NCI-H1048 (cell line): ENCODE measurements at regions not wholly inside any gene's neighbourhood (a gene's known extent, or its start where the extent isn't known, plus 50 kb on each side); places are given as distances from the start of the nearest gene placed in this dataset.
"Not testable (repeated sequence)": the region's sequence is repeated elsewhere in the genome, so short reads cannot be mapped to it uniquely, and the experiment has no call there.

Experiments used
- DNase-seq: peaks from one replicate; lab custom pipeline; 2025; lab: John Stamatoyannopoulos, UW

DNA sequence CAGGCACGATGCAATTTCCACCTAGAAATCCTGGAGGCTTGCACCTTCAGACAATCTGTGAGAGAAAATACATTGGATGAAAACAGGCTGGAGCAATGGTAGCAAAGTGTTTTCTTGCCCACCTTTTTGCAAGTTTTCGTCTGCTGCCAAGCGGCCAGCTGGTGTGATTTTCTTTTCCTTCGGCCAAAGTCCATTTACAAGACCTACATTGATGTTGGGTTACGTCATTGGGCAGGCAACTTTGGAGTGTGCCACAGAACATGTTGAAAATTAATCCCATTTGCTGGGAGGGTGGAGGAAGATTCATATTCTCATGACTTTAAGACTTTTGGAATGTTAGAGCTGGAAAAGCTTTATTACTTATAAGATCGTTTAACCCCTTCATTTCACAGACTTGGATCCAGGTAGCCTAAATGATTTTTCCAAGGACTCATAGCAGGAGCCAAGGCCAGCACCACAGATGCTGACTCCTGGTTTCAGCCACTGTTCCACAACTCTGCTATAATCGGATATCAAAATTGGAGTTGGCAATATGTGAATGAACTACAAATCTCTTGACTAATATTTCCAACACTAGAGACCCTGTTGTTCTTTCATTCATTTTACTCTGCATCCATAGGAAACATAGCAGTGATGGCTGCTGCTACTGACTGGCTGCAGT, 352.1 kb downstream of the RND3 start:
- no peak for DNase-seq

DNA sequence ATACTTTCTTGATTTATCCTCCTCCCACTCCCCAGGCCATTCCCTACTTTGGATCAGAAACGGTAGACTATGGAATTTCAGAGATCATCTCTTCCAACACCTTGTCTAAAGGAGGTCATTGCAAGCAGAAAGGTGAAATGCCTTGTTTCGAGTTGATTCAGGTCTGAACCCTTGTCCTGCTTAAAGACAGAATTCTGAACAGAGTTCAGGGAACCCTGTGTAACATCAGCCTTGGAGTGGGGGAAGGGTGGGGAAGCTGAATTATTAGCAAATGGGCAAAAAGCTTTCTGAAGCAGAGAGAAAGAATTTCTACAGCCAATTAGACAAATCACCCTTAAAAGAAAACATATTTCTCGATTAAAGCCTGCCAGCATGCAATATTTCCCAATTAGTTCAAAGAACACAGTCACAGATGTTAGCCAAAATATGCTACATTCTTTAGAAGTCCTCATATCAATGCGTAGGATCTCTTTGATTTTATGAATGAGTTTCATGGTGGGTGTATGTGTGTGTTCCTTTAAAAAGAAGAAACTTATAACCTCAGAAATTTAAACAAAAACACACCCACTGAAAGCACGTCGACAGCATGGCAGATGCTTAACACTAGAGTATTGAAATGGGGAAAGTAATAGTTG, 353.1 kb downstream of the RND3 start:
- no peak for DNase-seq

DNA sequence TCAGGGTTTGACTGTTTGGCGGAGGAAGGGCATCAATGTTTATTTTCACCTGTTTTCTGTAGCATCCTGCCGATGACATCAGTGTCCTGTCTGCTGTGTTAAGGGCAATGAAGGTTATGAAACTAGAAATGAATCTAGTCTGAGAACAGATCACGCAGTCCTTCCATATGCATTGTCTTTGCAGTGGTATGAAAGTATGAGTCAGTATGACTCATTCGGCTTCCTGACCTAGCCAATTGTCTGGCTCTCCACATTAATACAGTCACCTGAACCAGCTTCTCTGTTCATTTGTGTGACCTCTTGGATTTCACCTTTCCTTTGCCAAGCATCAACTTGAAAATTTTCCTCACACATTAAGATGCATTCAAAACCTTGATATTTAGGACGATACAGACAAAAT, 353.8 kb downstream of the RND3 start:
- no peak for DNase-seq

DNA sequence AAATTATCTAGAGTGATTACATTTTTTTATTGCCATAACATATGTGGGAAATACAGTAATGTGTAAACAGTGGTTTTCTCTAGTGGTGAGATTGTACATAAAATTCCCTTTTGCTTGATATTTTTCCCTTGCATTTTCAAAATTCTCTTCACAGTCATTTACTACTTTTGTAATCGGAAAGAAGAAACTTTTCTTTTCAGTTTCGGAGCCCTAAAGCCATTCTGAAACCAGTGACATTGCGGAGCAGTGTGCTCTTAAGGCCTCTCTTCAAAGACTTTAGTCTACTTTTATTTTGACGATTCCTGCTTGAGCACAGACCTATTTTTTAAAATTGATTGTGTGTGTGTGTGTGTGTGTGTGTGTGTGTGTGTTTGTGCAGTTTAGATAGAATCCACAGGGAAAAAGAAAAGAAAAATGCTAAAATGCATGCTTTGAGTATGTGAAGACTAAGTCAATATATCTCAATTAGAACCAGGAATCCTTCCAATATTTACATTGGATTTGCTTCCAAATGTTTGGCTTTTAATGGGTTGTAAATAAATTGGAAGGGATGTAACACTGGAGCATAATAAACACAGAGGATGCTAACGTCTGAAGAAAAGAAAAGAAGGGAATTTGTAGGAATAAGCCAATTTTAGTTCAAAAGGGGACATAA, 357.4 kb downstream of the RND3 start:
- DNase-seq = no peak

DNA sequence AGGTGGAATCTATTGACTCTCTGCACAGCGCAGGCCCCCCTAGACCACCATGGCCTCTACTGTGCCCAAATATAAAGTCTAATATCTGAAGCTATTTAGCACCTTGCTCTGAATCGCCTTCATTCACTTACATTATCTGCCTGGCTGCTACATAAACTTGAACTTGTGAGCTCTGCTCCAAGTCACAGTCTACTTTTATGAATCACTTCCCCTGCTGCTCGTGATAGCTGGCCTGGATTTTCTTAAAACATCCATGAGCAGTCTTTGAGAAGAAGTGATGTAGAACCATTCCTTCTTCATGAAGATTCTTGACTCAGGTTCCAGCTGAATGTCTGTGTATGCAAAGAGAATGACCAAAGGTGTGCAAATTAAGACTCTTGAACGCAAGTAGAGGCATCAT, 359.5 kb downstream of the RND3 start:
- DNase-seq = no peak

DNA sequence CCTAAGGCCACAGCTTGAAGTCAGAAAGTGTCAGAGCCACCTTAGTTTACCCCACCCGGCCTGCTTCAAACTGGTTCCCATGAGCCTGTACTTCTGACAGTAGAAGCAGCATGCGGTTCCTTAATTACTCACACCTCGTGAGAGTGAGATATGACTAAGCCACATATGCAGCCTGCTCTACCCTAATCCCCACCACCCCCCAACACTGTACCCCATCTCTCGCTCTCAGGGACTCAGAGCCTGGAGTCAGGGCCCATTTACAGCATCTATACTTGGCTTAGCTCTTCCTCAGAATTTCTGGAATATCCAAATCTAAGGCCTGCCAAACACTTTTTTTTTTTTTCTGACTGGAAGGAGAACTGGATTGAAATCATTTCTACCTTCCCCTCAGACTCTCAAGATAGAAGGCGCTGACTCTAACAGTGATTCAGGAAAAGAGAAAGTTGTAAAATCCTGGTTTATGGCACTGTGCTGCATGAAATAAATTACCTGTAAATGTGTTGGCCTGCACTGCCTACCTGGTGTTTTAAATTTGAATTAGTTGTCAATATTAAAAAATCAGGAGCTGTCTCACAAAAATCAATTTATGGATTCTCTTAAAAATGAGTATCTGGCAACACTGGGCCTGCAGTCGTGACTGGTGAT, 360.0 kb downstream of the RND3 start:
- no peak for DNase-seq

DNA sequence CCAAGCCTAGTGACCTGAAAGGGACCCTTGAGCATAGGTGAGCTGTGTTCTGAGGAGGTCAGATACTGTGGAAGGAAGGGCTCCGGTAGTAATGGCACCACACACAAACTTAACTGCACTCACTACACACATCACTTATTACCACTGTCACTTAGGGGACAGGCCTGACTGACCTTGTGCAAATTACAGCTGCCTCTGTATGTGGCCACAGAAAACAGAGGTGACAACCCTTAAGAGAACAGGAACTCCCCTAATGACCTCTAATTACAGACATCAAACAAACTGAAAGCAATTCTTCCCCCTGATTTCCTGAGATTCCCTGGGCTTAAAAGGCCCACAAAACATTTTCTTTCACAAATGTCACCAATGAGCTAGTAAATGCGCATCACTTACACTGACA, 360.6 kb downstream of the RND3 start:
- DNase-seq = no peak

DNA sequence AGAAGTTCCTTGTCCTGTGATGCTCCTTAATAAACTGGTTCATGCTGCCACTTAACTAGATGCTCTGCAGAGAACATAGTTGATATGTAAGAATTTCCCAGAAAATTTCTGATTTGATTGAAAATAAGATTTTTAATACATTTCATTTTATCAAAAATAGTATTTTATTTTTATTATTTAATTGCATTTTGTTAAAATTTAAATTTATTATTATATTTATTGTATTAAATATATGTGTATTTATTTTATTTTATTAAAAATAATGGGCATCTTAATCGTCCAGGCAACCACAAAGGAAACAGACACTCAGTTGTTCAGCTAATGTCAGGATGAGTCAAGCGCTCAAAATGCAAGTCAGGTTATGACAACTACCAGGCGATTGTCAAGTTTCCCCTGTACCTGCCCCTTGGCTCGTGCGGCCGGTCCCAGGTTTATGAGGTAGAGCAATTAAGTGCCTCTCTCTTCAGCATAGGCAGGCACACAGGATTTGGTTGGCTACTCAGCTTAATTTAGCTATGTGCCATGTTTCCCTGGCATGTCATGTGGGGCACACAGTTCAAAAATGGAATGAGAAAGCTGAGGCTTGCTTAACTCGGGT, 361.2 kb downstream of the RND3 start:
- DNase-seq = no peak

DNA sequence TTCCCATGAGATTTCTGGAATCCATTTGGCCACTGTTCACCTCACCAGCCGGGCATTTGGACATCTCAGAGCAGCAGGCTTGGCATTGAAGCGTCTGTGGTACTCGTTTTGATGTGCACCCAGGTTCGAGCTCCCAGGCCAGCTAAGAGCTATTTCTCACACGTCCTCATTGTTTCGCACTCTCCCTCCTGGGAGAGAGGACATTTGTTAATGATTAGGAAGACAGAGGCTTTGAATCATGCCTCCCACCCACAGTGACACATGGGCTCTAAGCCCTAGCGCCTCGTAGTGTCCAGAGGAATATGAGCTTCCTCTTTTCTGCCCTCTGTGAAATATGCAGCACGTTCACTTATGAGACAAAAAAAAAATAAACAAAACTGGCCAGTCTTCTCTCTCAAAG, 361.8 kb downstream of the RND3 start:
- no peak for DNase-seq

DNA sequence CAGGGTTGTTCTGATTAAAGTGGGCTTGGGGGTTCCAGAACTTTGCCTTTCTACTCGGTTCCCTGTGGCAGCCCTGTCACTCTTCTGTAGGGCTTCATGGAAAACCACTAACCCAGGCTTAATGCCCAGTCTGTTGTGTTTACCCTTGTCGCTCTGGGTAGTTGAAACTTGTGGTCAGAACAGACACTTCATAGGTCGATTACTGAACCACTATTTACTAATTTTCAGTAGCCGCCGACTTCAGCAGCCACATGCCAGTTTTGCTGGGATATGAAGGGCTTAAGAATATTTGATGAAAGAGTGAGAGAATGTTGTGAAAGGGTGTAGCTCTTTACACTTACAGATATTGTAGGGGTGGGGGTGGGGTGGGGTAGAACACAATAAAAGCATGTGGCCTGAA, 362.3 kb downstream of the RND3 start:
- DNase-seq = no peak

DNA sequence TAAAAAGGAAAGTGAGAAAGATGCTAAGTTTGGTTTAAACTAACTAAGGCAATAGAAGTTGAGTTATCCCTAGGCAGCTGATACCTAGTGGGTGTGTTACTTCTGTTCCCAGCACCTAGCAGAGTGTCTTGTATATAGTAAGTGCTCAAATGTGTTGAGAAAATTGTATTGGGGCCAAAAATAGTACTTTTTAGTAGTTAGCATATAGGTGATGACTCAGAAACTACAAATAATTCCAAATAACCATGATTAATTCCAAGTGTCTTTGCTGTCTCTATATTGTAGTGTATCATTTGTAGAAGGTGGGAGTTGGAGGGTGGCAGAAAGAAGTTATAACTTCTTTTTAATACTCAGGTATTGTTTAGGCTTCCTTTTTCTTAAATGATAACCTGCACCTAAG, 362.7 kb downstream of the RND3 start:
- DNase-seq = no peak

DNA sequence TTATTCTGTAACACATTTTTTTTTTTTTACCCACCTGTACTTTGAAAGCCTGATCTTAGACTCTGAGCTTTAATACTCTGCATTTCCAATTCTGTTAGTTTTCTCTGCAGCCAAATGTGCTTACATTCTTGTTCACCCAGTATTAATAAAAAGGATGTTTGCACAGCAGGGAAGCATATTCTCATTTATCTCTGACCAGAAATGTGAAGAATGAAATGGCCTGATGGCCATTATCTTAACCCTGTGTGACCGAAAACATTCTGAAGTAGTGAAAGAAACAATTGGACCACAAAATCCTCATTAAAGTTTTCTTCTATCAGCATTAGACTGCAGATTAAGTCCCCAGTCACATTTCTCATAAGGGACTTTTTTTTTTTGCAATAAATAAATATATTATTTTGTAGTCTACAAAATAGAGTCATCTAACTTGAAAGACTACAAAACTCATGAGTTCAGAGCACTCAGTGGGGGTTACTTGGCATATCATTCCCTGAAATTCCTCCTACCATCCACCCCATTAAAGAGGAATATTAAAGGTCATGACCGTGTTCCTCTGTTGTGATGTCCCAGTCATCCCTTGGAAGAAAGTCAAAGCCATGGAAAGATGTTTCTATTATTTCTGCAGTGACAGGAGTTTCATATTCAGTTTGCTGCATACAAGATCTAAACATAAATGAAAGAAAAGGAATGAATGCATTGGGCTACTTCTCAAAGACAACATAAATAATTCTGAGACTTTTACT, 364.4 kb downstream of the RND3 start:
- DNase-seq = no peak

DNA sequence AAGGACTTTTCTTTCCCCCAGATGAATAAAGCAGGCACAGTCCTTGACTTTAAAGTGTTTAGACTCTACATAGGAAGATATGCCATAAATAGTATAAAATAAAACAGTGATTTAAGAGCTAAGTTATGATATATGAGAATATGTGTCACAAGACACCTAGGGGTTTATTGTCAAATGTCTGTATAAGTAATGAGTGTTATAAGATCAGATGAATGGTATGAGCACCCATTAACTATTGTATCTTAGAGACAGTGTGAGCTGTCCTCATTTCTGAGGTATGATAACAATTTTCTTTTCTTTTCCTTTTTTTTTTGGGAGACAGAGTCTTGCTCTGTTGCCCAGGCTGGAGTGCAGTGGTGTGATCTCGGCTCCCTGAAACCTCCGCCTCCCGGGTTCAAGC, 365.3 kb downstream of the RND3 start:
- no peak for DNase-seq

DNA sequence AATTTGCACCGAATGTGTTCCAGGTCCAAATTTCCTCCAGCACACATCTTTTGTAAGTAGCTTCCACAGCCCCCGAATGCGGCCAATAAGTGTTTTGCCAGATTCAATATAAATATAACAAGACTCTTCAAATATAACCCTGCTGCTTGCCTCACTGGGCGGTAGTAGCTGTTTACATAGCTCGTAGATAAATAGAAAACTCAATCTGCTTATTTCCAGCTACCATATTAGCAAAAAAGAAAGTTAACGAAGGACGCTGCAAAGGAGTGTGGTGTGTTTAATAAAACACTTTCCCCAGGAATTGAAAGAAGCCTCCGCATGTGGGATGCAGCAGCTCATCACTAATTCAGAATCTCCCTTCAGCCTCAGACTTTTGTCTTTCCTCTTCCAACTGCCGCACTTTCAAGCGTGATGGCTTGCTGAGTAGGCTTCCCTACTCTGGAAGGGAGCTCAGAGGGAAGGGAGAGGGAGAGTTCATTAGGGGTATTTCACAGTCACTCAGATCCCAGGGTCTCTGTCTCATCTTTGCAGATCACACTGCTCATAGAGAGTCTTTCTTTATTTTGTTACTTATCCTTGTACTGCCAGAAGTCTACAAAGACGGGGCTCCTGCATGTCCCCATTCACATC, 367.0 kb downstream of the RND3 start:
- no peak for DNase-seq

DNA sequence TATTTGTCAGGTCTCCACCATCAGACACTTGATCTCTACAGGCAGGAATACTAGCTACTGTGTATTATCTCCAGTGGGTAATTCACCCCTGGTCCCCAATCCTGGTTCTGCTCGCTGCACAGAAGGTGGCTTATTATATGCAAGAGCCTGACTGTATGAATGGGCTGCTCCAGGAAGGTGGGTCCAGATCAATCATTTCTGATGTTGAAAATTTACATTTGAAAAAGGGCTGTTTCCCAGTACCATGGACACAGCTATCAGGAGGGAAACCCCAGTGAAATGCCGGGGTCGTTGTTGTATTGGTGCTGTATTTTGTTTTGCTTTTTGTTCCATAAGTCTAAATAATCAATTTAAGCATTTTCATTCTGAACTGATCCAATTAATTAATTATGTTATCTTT, 367.6 kb downstream of the RND3 start:
- no peak for DNase-seq

DNA sequence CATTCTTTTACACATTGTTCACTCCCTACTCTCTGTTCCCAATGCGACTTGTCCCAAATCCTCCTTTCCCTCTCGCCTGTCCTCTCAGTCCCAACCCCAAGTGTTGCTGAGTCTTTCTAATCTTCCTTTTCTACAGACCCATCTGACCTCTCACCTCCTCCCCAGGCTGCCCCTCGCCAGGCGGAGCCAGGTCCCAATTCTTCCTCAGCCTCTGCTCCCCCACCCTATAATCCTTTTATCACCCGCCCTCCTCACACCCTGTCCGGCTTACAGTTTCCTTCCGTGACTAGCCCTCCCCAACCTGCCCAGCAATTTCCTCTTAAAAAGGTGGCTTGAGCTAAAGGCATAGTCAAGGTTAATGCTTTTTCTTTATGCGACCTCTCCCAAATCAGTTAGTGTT, 373.4 kb downstream of the RND3 start:
- not testable (repeated sequence) for DNase-seq

DNA sequence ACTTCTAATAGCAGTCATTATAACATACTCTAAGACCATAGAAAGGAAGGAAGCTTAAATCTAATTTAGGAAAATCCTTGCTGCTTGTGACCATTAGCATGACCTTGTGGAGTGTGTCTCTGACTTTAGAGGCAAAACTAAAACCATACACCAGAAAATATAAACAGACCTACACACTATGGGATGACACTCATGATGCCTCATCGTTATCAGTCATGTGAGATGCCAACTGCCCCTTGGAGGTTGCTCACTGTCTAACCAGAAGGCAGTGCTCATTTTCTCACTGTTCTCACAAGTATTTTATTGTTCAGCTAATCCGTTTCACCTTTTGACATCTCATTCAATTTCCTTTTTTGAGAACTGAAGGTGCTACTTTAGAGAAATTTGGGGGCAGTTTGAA, 376.9 kb downstream of the RND3 start:
- no peak for DNase-seq

DNA sequence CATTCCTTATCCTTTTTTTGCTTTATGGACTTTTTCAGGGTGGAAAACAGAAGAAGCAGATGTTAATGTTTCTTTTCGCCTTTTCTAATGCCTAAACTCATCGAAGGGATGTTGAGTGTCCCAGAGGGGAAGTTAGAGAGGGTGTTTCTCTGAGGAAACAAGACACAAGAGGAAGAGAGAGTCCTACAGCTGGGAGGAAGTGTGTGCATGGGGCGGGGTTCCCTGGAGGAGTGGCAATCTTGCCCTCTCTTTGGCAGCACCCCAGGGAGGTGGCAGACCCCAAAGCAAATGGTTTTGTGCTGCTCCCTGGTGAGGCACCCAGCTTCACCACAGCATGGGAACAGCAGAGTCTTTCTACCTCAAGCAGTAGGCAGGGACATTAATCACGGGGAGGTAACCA, 377.6 kb downstream of the RND3 start:
- no peak for DNase-seq

DNA sequence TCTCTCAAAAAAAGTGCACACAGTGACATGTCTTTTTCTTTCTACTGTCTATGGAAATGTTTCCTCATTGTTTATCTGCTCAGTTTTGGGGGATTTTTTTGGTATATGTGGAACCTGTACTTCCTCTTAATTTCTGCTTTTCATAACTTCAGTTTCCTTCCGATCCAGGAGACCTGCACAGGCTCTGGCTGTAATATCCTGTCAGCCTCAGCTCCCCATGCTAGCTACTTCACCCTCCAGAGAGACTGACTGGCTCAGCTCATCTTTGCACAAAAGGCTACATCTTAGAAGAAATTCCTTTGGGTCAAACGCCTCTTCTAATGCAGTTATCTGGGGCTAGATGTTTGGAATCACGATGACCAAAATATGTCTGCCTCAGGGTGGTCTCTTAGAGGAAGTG, 378.4 kb downstream of the RND3 start:
- DNase-seq = no peak

DNA sequence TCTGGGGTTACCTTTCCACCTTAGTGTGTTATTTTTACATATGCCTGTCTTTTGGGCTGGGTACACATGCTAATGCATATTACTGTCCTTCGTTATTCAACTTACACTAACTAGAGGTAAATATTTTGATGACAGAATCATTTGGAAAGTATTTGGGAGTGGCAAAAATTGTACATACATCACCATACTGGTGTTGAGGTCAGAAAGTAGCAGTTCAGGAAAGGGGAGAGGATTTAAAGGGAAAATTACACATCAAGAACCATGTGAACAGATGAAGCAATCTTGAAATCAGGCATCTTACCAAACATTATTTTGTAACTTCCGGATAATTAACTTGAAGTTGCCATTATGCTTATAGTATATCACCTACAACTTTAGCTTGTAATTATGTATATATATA, 379.7 kb downstream of the RND3 start:
- no peak for DNase-seq

DNA sequence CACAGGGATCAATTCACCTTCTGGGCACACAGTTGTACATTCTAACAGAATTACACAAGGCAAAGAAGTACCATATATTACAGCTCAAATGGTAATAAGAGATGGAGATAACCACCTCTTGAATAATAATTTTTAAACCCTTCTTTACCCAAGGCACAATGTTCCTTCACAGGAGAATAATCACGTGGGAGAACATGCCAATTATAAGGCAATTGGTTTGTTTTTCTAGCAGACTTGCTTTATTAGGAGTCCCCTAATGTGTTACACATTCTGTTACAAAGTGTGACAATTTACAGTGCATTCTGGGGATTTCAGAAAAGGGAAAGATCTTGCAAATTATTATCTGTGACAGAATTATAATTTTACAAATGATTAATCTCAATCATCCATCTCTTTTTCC, 380.3 kb downstream of the RND3 start:
- no peak for DNase-seq

DNA sequence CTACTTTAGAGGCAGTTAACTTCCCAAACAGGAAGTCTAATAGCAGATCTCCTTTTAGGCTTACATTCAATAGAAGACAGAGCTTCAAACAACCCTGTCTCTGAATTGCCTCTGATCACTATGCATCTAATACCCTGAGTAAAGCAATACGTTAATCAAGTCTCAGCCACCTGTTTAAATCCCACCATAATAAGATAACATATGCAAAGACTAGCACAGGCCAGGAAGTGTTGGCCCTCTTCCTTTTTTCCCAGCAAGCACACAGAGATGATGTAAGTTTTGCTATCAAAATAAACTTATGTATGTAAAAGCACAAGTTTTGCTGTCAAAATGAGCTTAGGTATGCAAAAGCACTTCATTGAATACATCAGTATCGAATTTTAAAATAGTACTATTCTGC, 385.5 kb downstream of the RND3 start:
- DNase-seq = no peak
